Tibial nerve (tissue), 4 donors: ENCODE measurements at regions not wholly inside any gene's neighbourhood (a gene's known extent, or its start where the extent isn't known, plus 50 kb on each side); places are given as distances from the start of the nearest gene placed in this dataset.

Experiments used
- EP300 ChIP-seq, 2 donors: sonication (generic); formaldehyde crosslinking; IDR thresholded peaks; one replicate each; pipeline ENCODE4 v1.6.1; 2017; ENCODE audit warnings: antibody characterized with exemption in 2 of 2, mild to moderate bottlenecking in 1 of 2
- POLR2A ChIP-seq, 2 donors: fragments of 450-650 bp; IDR thresholded peaks; one replicate each; pipeline ENCODE4 v1.6.1; 2017; ENCODE audit warnings: antibody characterized with exemption in 2 of 2, mild to moderate bottlenecking in 2 of 2, moderate library complexity in 2 of 2
- TF ChIP-seq, protein P1 (sequence below), 5 experiments: fragments of 200-600 bp in 3 of 5; fragments of 450-650 bp in 2 of 5; sonication (generic) in 3 of 5; IDR thresholded peaks; one replicate each; pipeline ENCODE4 v1.5.1; 2016 to 2019; ENCODE audit warnings: antibody characterized with exemption in 5 of 5, mild to moderate bottlenecking in 3 of 5, moderate library complexity in 2 of 5

DNA sequence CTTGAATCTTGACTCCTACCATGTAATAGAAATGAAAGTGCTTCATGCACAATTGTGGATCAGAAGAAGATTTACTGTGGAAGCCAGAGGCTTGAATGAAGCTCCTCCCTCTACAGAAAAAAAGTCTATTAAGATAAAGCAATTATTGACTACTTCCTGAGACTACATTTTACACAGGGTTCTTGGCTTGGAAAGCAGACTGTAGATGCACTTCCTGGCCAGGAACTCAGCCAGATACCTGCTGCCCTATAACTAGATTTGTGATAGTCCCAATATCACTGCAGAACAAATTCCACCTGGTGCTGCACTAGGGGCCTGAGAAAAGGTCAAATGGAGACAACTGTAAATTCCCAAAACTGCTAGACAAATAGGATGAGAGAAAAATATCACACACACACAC lies 96.8 kb upstream of the GUCA2B start:
- TF ChIP-seq, protein P1, sequence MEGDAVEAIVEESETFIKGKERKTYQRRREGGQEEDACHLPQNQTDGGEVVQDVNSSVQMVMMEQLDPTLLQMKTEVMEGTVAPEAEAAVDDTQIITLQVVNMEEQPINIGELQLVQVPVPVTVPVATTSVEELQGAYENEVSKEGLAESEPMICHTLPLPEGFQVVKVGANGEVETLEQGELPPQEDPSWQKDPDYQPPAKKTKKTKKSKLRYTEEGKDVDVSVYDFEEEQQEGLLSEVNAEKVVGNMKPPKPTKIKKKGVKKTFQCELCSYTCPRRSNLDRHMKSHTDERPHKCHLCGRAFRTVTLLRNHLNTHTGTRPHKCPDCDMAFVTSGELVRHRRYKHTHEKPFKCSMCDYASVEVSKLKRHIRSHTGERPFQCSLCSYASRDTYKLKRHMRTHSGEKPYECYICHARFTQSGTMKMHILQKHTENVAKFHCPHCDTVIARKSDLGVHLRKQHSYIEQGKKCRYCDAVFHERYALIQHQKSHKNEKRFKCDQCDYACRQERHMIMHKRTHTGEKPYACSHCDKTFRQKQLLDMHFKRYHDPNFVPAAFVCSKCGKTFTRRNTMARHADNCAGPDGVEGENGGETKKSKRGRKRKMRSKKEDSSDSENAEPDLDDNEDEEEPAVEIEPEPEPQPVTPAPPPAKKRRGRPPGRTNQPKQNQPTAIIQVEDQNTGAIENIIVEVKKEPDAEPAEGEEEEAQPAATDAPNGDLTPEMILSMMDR (IDR thresholded peaks at IDR 0.05): no peak
- TF ChIP-seq EP300 (IDR thresholded peaks at IDR 0.05) (no peak), POLR2A (IDR thresholded peaks at IDR 0.05) (no peak)
